MM.1S (cell line): ENCODE measurements at regions not wholly inside any gene's neighbourhood (a gene's known extent, or its start where the extent isn't known, plus 50 kb on each side); places are given as distances from the start of the nearest gene placed in this dataset.

Experiments used
- CTCF ChIP-seq: fragments of 300-600 bp; sonication (generic); IDR thresholded peaks from 2 replicates; pipeline ENCODE4 v1.5.1; 2016; ENCODE audit warnings: antibody characterized with exemption, low read length, mixed read lengths
- EZH2 ChIP-seq: fragments of 300-600 bp; sonication (generic); optimal IDR thresholded peaks from 2 replicates; pipeline ENCODE3; 2017; ENCODE audit warnings: low read depth, mild to moderate bottlenecking, antibody characterized with exemption, low read length, mixed read lengths
- EZH2phosphoT487 ChIP-seq: fragments of 300-600 bp; sonication (generic); IDR thresholded peaks from 2 replicates; pipeline ENCODE4 v1.6.1; 2018; ENCODE audit warnings: antibody characterized with exemption, low read length

- TF ChIP-seq EZH2phosphoT487 (no peak), CTCF (no peak), EZH2 (no peak)
These were observed 148.7 kb upstream of the B3GAT1 start for GRCh38 chr11:134560566-134561330.
